Loucy (cell line): ENCODE measurements at regions not wholly inside any gene's neighbourhood (a gene's known extent, or its start where the extent isn't known, plus 50 kb on each side); places are given as distances from the start of the nearest gene placed in this dataset.

ENCODE experiments used
- CTCF ChIP-seq: fragments of 200-600 bp; sonication (generic); conservative IDR thresholded peaks from 2 replicates; pipeline ENCODE4 v1.5.1; 2014; ENCODE audit warnings: mild to moderate bottlenecking, antibody characterized with exemption, low read length
- EZH2phosphoT487 ChIP-seq: fragments of 200-600 bp; IDR thresholded peaks from 2 replicates; pipeline ENCODE4 v1.6.1; 2018; ENCODE audit warnings: antibody characterized with exemption, mild to moderate bottlenecking, moderate library complexity, borderline replicate concordance

- TF ChIP-seq CTCF (no peak), EZH2phosphoT487 (no peak)
Measured at GRCh38 chr6:141764388-141764787, 368.3 kb upstream of the GJE1 start.
